GM21825 (cell line): ENCODE measurements at regions not wholly inside any gene's neighbourhood (a gene's known extent, or its start where the extent isn't known, plus 50 kb on each side); places are given as distances from the start of the nearest gene placed in this dataset.
"Not testable (repeated sequence)": the region's sequence is repeated elsewhere in the genome, so short reads cannot be mapped to it uniquely, and the experiment has no call there.

Experiments used
- ATAC-seq: cut with Tn5 transposase; IDR thresholded peaks from one replicate; pipeline ENCODE4 v1.9.1; 2021; ENCODE audit warnings: mild to moderate bottlenecking, moderate library complexity; ENCODE audit not compliant: unreplicated experiment

- no peak for ATAC-seq
Observed at GRCh38 chr2:53543083-53543482, 224.5 kb upstream of the CHAC2 start.

GRCh38 chr2:53536583-53537361 lies 230.8 kb upstream of the CHAC2 start:
- ATAC-seq = no peak

- no peak for ATAC-seq
Observed at GRCh38 chr2:53535234-53535840, 232.3 kb upstream of the CHAC2 start.

- ATAC-seq = no peak
Observed at GRCh38 chr2:53530126-53530525, 237.5 kb upstream of the CHAC2 start.

GRCh38 chr2:53527056-53527455 lies 240.5 kb upstream of the CHAC2 start:
- no peak for ATAC-seq

GRCh38 chr2:53519918-53520841 lies 247.4 kb upstream of the CHAC2 start:
- no peak for ATAC-seq

GRCh38 chr2:53517406-53517805 lies 250.2 kb upstream of the CHAC2 start:
- ATAC-seq = no peak

GRCh38 chr2:53516650-53517049 lies 251.0 kb upstream of the CHAC2 start:
- ATAC-seq = no peak

GRCh38 chr2:53515435-53516332 lies 251.9 kb upstream of the CHAC2 start:
- no peak for ATAC-seq

- no peak for ATAC-seq
Observed at GRCh38 chr2:53513167-53513666, 254.4 kb upstream of the CHAC2 start.

- no peak for ATAC-seq
Observed at GRCh38 chr2:53512071-53512826, 255.4 kb upstream of the CHAC2 start.

GRCh38 chr2:53511549-53511948 lies 256.1 kb upstream of the CHAC2 start:
- no peak for ATAC-seq

GRCh38 chr2:53510401-53510800 lies 257.2 kb upstream of the CHAC2 start:
- no peak for ATAC-seq

- no peak for ATAC-seq
Observed at GRCh38 chr2:53509831-53510388, 257.7 kb upstream of the CHAC2 start.

GRCh38 chr2:53508667-53509066 lies 258.9 kb upstream of the CHAC2 start:
- no peak for ATAC-seq

- not testable (repeated sequence) for ATAC-seq
Observed at GRCh38 chr2:53507070-53507469, 260.5 kb upstream of the CHAC2 start.

- no peak for ATAC-seq
Observed at GRCh38 chr2:53505826-53506225, 261.8 kb upstream of the CHAC2 start.

- ATAC-seq = no peak
Observed at GRCh38 chr2:53504507-53504906, 263.1 kb upstream of the CHAC2 start.

GRCh38 chr2:53500181-53500580 lies 267.4 kb upstream of the CHAC2 start:
- no peak for ATAC-seq
